ENCODE measurements at regions not wholly inside any gene's neighbourhood (a gene's known extent, or its start where the extent isn't known, plus 50 kb on each side); places are given as distances from the start of the nearest gene placed in this dataset.
A peak's percentile ranks its signal among the peaks of the same experiment; 100 is the strongest.
"Not testable (repeated sequence)": the region's sequence is repeated elsewhere in the genome, so short reads cannot be mapped to it uniquely, and the experiment has no call there.

GRCh38 chr5:102592586-102592985, 93.8 kb upstream of the SLCO6A1 start:
- not testable (repeated sequence) for H4K12ac ChIP-seq (ENCODE audit: low read depth, low read length); H3K4me1 ChIP-seq (ENCODE audit: control insufficient read depth in 1 of 2, insufficient read depth in 2 of 2, low read length in 2 of 2); H2AK5ac ChIP-seq (ENCODE audit: low read length); H3K27me3 ChIP-seq (ENCODE audit: insufficient read depth, low read length); H2AFZ ChIP-seq (ENCODE audit: insufficient read depth, low read length, poor library complexity); H2BK120ac ChIP-seq (ENCODE audit: insufficient read depth, low read length, poor library complexity); DNase-seq; H4K91ac ChIP-seq (ENCODE audit: low read depth, low read length); H3K4me2 ChIP-seq (ENCODE audit: low read length); H3K4ac ChIP-seq (ENCODE audit: low read depth, low read length); H3K36me3 ChIP-seq (ENCODE audit: control insufficient read depth in 1 of 2, insufficient read depth in 2 of 2, low read length in 2 of 2); H3K79me1 ChIP-seq (ENCODE audit: low read length); H3K18ac ChIP-seq (ENCODE audit: low read length); H3K27ac ChIP-seq (ENCODE audit: low read depth, low read length); H3K23ac ChIP-seq (ENCODE audit: low read length); H3K4me3 ChIP-seq (ENCODE audit: low read depth, low read length); H2BK5ac ChIP-seq (ENCODE audit: low read depth, low read length, poor library complexity); H3K9me3 ChIP-seq (ENCODE audit: insufficient read depth, low read depth, low read length); H3K14ac ChIP-seq (ENCODE audit: low read length); H4K8ac ChIP-seq (ENCODE audit: low read depth, low read length); H3K9ac ChIP-seq (ENCODE audit: low read length); H3K79me2 ChIP-seq (ENCODE audit: control insufficient read depth, insufficient read depth, low read length, poor library complexity); H2BK12ac ChIP-seq (ENCODE audit: low read length)
- WGBS (ENCODE audit: extremely low coverage, insufficient coverage, insufficient read length) = no CpG with 5 or more reads among the region's 3 CpGs

- no peaks in the 10 kb centered on the region for H3K36me3 ChIP-seq (ENCODE audit: control insufficient read depth in 1 of 2, insufficient read depth in 2 of 2, low read length in 2 of 2)
- no peak overlapping the region for H3K14ac ChIP-seq (ENCODE audit: low read length)
- H4K8ac ChIP-seq (ENCODE audit: low read depth, low read length) = no peak overlapping the region
- no peaks in the 10 kb centered on the region for H3K4me1 ChIP-seq (ENCODE audit: control insufficient read depth in 1 of 2, insufficient read depth in 2 of 2, low read length in 2 of 2)
- H3K79me2 ChIP-seq (ENCODE audit: control insufficient read depth, insufficient read depth, low read length, poor library complexity) = no peaks in the 10 kb centered on the region
- H3K23ac ChIP-seq (ENCODE audit: low read length) = no peak overlapping the region
- H3K18ac ChIP-seq (ENCODE audit: low read length) = no peak overlapping the region
- H2AFZ ChIP-seq (ENCODE audit: insufficient read depth, low read length, poor library complexity) = no peak overlapping the region
- H3K79me1 ChIP-seq (ENCODE audit: low read length) = no peaks in the 10 kb centered on the region
- DNase-seq = no peak
- H3K4me2 ChIP-seq (ENCODE audit: low read length) = no peak overlapping the region
- no peak overlapping the region for H3K27ac ChIP-seq (ENCODE audit: low read depth, low read length)
- no peak overlapping the region for H3K9ac ChIP-seq (ENCODE audit: low read length)
- H3K9me3 ChIP-seq (ENCODE audit: insufficient read depth, low read depth, low read length) = no peaks in the 10 kb centered on the region
- H3K4me3 ChIP-seq (ENCODE audit: low read depth, low read length) = no peak overlapping the region
- H2BK12ac ChIP-seq (ENCODE audit: low read length) = no peak overlapping the region
- no peaks in the 10 kb centered on the region for H3K27me3 ChIP-seq (ENCODE audit: insufficient read depth, low read length)
- H3K4ac ChIP-seq (ENCODE audit: low read depth, low read length) = no peak overlapping the region
- H4K12ac ChIP-seq (ENCODE audit: low read depth, low read length) = no peak overlapping the region
- H4K91ac ChIP-seq (ENCODE audit: low read depth, low read length) = no peak overlapping the region
- H2AK5ac ChIP-seq (ENCODE audit: low read length) = no peak overlapping the region
- no peak overlapping the region for H2BK5ac ChIP-seq (ENCODE audit: low read depth, low read length, poor library complexity)
- no CpG with 5 or more reads among the region's 1 CpG for WGBS (ENCODE audit: extremely low coverage, insufficient coverage, insufficient read length)
- H2BK120ac ChIP-seq (ENCODE audit: insufficient read depth, low read length, poor library complexity) = no peak overlapping the region
Measured at GRCh38 chr5:102594192-102594591, 95.4 kb upstream of the SLCO6A1 start.

DNA sequence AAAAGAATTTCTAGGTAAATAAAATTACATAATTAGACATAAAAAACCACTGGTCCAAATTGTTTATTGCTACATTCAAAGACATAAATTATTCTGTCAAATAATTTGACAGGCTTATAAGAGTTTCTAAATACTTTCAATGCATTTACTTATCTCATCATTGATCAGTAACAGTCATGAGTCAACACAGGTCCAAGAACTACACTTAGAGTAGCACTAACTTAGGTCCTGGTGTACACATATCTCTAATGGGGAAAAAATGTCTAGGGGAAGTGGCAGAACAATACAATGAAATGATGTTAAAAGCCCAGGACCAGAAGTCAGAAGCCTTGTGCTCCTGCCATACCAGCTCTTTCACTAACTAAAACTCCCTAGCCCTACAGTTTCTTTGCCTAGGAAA, 96.5 kb upstream of the SLCO6A1 start:
- Histone ChIP-seq H3K36me3 (ENCODE audit: control insufficient read depth in 1 of 2, insufficient read depth in 2 of 2, low read length in 2 of 2) (no peaks in the 10 kb centered on the region), H3K4me1 (ENCODE audit: control insufficient read depth in 1 of 2, insufficient read depth in 2 of 2, low read length in 2 of 2) (no peaks in the 10 kb centered on the region), H4K91ac (ENCODE audit: low read depth, low read length) (no peak overlapping the region), H3K79me2 (ENCODE audit: control insufficient read depth, insufficient read depth, low read length, poor library complexity) (no peaks in the 10 kb centered on the region), H3K27ac (ENCODE audit: low read depth, low read length) (no peak overlapping the region), H2BK12ac (ENCODE audit: low read length) (no peak overlapping the region), H2BK120ac (ENCODE audit: insufficient read depth, low read length, poor library complexity) (no peak overlapping the region), H3K14ac (ENCODE audit: low read length) (no peak overlapping the region), H3K9me3 (ENCODE audit: insufficient read depth, low read depth, low read length) (no peaks in the 10 kb centered on the region), H2BK5ac (ENCODE audit: low read depth, low read length, poor library complexity) (no peak overlapping the region), H4K8ac (ENCODE audit: low read depth, low read length) (no peak overlapping the region), H2AK5ac (ENCODE audit: low read length) (no peak overlapping the region), H3K27me3 (ENCODE audit: insufficient read depth, low read length) (no peaks in the 10 kb centered on the region), H3K4me3 (ENCODE audit: low read depth, low read length) (no peak overlapping the region), H2AFZ (ENCODE audit: insufficient read depth, low read length, poor library complexity) (no peak overlapping the region), H3K18ac (ENCODE audit: low read length) (no peak overlapping the region), H3K4me2 (ENCODE audit: low read length) (no peak overlapping the region), H3K9ac (ENCODE audit: low read length) (no peak overlapping the region), H3K23ac (ENCODE audit: low read length) (no peak overlapping the region), H3K4ac (ENCODE audit: low read depth, low read length) (no peak overlapping the region), H3K79me1 (ENCODE audit: low read length) (no peaks in the 10 kb centered on the region), H4K12ac (ENCODE audit: low read depth, low read length) (no peak overlapping the region)
- DNase-seq = peak in 1 of 2 donors; percentile 17

DNA sequence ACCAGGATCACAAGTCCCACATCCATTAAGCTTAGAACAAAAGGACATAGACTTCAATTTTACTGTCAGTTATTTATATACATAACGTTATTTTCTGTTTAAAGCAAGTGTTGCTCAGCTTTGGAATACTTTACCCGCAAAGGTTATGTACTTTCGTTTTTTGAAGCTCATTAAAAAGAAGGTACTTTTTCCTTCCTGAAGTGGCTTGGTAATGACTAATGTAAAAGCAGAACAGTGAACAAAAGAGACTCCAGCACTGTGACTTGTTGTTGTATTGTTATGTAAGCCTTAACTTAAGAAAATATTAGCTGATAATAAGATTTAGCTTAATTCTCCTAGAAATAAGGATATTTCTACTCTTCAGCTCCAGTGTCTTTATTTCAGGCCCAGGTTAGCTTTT, 97.3 kb upstream of the SLCO6A1 start:
- no peak overlapping the region for H3K4ac ChIP-seq (ENCODE audit: low read depth, low read length)
- no peaks in the 10 kb centered on the region for H3K9me3 ChIP-seq (ENCODE audit: insufficient read depth, low read depth, low read length)
- WGBS (ENCODE audit: extremely low coverage, insufficient coverage, insufficient read length) = no CpG with 5 or more reads among the region's 3 CpGs
- H3K36me3 ChIP-seq (ENCODE audit: control insufficient read depth in 1 of 2, insufficient read depth in 2 of 2, low read length in 2 of 2) = no peaks in the 10 kb centered on the region
- H3K4me3 ChIP-seq (ENCODE audit: low read depth, low read length) = no peak overlapping the region
- no peak overlapping the region for H2BK5ac ChIP-seq (ENCODE audit: low read depth, low read length, poor library complexity)
- no peak overlapping the region for H3K23ac ChIP-seq (ENCODE audit: low read length)
- no peak overlapping the region for H4K8ac ChIP-seq (ENCODE audit: low read depth, low read length)
- H3K18ac ChIP-seq (ENCODE audit: low read length) = no peak overlapping the region
- no peak overlapping the region for H3K4me2 ChIP-seq (ENCODE audit: low read length)
- no peak overlapping the region for H2BK12ac ChIP-seq (ENCODE audit: low read length)
- H3K79me2 ChIP-seq (ENCODE audit: control insufficient read depth, insufficient read depth, low read length, poor library complexity) = no peaks in the 10 kb centered on the region
- H4K91ac ChIP-seq (ENCODE audit: low read depth, low read length) = no peak overlapping the region
- no peaks in the 10 kb centered on the region for H3K79me1 ChIP-seq (ENCODE audit: low read length)
- no peak for DNase-seq
- no peak overlapping the region for H2BK120ac ChIP-seq (ENCODE audit: insufficient read depth, low read length, poor library complexity)
- H2AFZ ChIP-seq (ENCODE audit: insufficient read depth, low read length, poor library complexity) = no peak overlapping the region
- no peak overlapping the region for H3K14ac ChIP-seq (ENCODE audit: low read length)
- H3K27me3 ChIP-seq (ENCODE audit: insufficient read depth, low read length) = no peaks in the 10 kb centered on the region
- H3K4me1 ChIP-seq (ENCODE audit: control insufficient read depth in 1 of 2, insufficient read depth in 2 of 2, low read length in 2 of 2) = no peaks in the 10 kb centered on the region
- H4K12ac ChIP-seq (ENCODE audit: low read depth, low read length) = no peak overlapping the region
- no peak overlapping the region for H2AK5ac ChIP-seq (ENCODE audit: low read length)
- no peak overlapping the region for H3K27ac ChIP-seq (ENCODE audit: low read depth, low read length)
- H3K9ac ChIP-seq (ENCODE audit: low read length) = no peak overlapping the region

- Histone ChIP-seq H3K36me3 (ENCODE audit: control insufficient read depth in 1 of 2, insufficient read depth in 2 of 2, low read length in 2 of 2) (no peaks in the 10 kb centered on the region), H3K4ac (ENCODE audit: low read depth, low read length) (no peak overlapping the region), H3K14ac (ENCODE audit: low read length) (no peak overlapping the region), H4K8ac (ENCODE audit: low read depth, low read length) (no peak overlapping the region), H3K79me1 (ENCODE audit: low read length) (no peaks in the 10 kb centered on the region), H2BK5ac (ENCODE audit: low read depth, low read length, poor library complexity) (no peak overlapping the region), H3K4me2 (ENCODE audit: low read length) (no peak overlapping the region), H3K4me3 (ENCODE audit: low read depth, low read length) (no peak overlapping the region), H2BK120ac (ENCODE audit: insufficient read depth, low read length, poor library complexity) (no peak overlapping the region), H3K27ac (ENCODE audit: low read depth, low read length) (no peak overlapping the region), H2BK12ac (ENCODE audit: low read length) (no peak overlapping the region), H4K12ac (ENCODE audit: low read depth, low read length) (no peak overlapping the region), H4K91ac (ENCODE audit: low read depth, low read length) (no peak overlapping the region), H3K79me2 (ENCODE audit: control insufficient read depth, insufficient read depth, low read length, poor library complexity) (no peaks in the 10 kb centered on the region), H3K23ac (ENCODE audit: low read length) (no peak overlapping the region), H2AFZ (ENCODE audit: insufficient read depth, low read length, poor library complexity) (no peak overlapping the region), H2AK5ac (ENCODE audit: low read length) (no peak overlapping the region), H3K27me3 (ENCODE audit: insufficient read depth, low read length) (no peaks in the 10 kb centered on the region), H3K18ac (ENCODE audit: low read length) (no peak overlapping the region), H3K4me1 (ENCODE audit: control insufficient read depth in 1 of 2, insufficient read depth in 2 of 2, low read length in 2 of 2) (no peaks in the 10 kb centered on the region), H3K9ac (ENCODE audit: low read length) (no peak overlapping the region), H3K9me3 (ENCODE audit: insufficient read depth, low read depth, low read length) (no peaks in the 10 kb centered on the region)
- no peak for DNase-seq
- no CpG with 5 or more reads among the region's 1 CpG for WGBS (ENCODE audit: extremely low coverage, insufficient coverage, insufficient read length)
Measured at GRCh38 chr5:102596951-102597350, 98.2 kb upstream of the SLCO6A1 start.

Data from trophoblast cell (in vitro differentiated cells and primary cell).